ENCODE measurements at regions not wholly inside any gene's neighbourhood (a gene's known extent, or its start where the extent isn't known, plus 50 kb on each side); places are given as distances from the start of the nearest gene placed in this dataset.

GRCh38 chr7:115851291-115851690, 179.3 kb downstream of the TFEC start:
- no peak for TF ChIP-seq CTCF (IDR thresholded peaks at IDR 0.05)
- no peak for TF ChIP-seq POLR2AphosphoS5 (IDR thresholded peaks at IDR 0.05)
- no peak for TF ChIP-seq EP300 (IDR thresholded peaks at IDR 0.05)
- no peak for TF ChIP-seq POLR2A (IDR thresholded peaks at IDR 0.05)

All from suprapubic skin (tissue), 4 donors.